WTC11 (cell line): ENCODE measurements at regions not wholly inside any gene's neighbourhood (a gene's known extent, or its start where the extent isn't known, plus 50 kb on each side); places are given as distances from the start of the nearest gene placed in this dataset.

Experiments used
- E2F1 ChIP-seq: sonication (generic); formaldehyde crosslinking; IDR thresholded peaks from 2 replicates; pipeline ENCODE4 v1.8.0; 2022; ENCODE audit warnings: mild to moderate bottlenecking, missing genetic modification reagents
- ZNF219 ChIP-seq: sonication (generic); formaldehyde crosslinking; IDR thresholded peaks from 2 replicates; pipeline ENCODE4 v1.8.0; 2023; ENCODE audit warnings: missing genetic modification reagents, mild to moderate bottlenecking, borderline replicate concordance
- TF ChIP-seq, protein P1 (sequence below): fragments of 200-600 bp; IDR thresholded peaks from 2 replicates; pipeline ENCODE4 v1.8.0; 2022; ENCODE audit warnings: antibody characterized with exemption

GRCh38 chr15:70447081-70447480 is 316.3 kb downstream of the UACA start:
- TF ChIP-seq E2F1 (CRISPR knock-in tag): no peak
- TF ChIP-seq ZNF219 (CRISPR knock-in tag): no peak
- TF ChIP-seq, protein P1, sequence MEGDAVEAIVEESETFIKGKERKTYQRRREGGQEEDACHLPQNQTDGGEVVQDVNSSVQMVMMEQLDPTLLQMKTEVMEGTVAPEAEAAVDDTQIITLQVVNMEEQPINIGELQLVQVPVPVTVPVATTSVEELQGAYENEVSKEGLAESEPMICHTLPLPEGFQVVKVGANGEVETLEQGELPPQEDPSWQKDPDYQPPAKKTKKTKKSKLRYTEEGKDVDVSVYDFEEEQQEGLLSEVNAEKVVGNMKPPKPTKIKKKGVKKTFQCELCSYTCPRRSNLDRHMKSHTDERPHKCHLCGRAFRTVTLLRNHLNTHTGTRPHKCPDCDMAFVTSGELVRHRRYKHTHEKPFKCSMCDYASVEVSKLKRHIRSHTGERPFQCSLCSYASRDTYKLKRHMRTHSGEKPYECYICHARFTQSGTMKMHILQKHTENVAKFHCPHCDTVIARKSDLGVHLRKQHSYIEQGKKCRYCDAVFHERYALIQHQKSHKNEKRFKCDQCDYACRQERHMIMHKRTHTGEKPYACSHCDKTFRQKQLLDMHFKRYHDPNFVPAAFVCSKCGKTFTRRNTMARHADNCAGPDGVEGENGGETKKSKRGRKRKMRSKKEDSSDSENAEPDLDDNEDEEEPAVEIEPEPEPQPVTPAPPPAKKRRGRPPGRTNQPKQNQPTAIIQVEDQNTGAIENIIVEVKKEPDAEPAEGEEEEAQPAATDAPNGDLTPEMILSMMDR: no peak
